SK-N-SH (cell line): ENCODE measurements at regions not wholly inside any gene's neighbourhood (a gene's known extent, or its start where the extent isn't known, plus 50 kb on each side); places are given as distances from the start of the nearest gene placed in this dataset.

Source experiments
- POLR2AphosphoS5 ChIP-seq: IDR thresholded peaks from 2 replicates; pipeline ENCODE4 v1.6.1; 2012; ENCODE audit warnings: low read depth, low read length
- RAD21 ChIP-seq: IDR thresholded peaks from 2 replicates; pipeline ENCODE4 v1.6.1; 2012; ENCODE audit warnings: mild to moderate bottlenecking, low read length
- TCF12 ChIP-seq: IDR thresholded peaks from 2 replicates; pipeline ENCODE4 v1.4.0; 2012
- TF ChIP-seq, protein P1 (sequence below): IDR thresholded peaks from 2 replicates; pipeline ENCODE4 v1.6.1; 2012; ENCODE audit warnings: mild to moderate bottlenecking, low read depth, low read length, moderate library complexity

DNA sequence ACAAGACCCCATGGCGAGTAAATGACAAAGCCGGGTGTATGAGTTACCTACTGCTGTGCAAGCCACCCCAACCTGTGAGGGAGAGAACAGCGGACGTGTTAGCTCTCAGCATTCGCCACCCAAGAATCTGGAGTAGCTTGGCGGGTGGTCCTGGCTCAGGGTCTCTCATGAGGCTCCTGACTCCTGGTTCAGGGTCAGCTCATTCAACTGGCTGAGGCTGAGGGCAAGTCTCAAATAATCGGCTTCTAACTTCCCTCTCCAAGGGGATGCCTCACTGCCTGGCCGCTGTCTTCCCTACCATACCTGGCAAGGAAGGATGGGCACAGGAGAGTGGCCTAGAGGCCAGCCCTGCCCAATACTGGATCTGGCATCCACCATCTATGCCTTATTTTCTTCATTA is 94.2 kb downstream of the HTR5A start:
- no peak for TF ChIP-seq RAD21
- no peak for TF ChIP-seq TCF12
- no peak for TF ChIP-seq POLR2AphosphoS5
- TF ChIP-seq, protein P1, sequence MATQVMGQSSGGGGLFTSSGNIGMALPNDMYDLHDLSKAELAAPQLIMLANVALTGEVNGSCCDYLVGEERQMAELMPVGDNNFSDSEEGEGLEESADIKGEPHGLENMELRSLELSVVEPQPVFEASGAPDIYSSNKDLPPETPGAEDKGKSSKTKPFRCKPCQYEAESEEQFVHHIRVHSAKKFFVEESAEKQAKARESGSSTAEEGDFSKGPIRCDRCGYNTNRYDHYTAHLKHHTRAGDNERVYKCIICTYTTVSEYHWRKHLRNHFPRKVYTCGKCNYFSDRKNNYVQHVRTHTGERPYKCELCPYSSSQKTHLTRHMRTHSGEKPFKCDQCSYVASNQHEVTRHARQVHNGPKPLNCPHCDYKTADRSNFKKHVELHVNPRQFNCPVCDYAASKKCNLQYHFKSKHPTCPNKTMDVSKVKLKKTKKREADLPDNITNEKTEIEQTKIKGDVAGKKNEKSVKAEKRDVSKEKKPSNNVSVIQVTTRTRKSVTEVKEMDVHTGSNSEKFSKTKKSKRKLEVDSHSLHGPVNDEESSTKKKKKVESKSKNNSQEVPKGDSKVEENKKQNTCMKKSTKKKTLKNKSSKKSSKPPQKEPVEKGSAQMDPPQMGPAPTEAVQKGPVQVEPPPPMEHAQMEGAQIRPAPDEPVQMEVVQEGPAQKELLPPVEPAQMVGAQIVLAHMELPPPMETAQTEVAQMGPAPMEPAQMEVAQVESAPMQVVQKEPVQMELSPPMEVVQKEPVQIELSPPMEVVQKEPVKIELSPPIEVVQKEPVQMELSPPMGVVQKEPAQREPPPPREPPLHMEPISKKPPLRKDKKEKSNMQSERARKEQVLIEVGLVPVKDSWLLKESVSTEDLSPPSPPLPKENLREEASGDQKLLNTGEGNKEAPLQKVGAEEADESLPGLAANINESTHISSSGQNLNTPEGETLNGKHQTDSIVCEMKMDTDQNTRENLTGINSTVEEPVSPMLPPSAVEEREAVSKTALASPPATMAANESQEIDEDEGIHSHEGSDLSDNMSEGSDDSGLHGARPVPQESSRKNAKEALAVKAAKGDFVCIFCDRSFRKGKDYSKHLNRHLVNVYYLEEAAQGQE = no peak
